NCI-H128 (cell line): ENCODE measurements at regions not wholly inside any gene's neighbourhood (a gene's known extent, or its start where the extent isn't known, plus 50 kb on each side); places are given as distances from the start of the nearest gene placed in this dataset.

Experiments
- DNase-seq: peaks from one replicate; lab custom pipeline; 2025; ENCODE audit not compliant: unreplicated experiment; lab: John Stamatoyannopoulos, UW

GRCh38 chr5:115377468-115378217 lies 81.2 kb upstream of the CCDC112 start:
- DNase-seq, result no peak

- DNase-seq, result no peak
These were observed 79.4 kb upstream of the CCDC112 start for GRCh38 chr5:115375893-115376292.

GRCh38 chr5:115374057-115374775 lies 77.8 kb upstream of the CCDC112 start:
- no peak for DNase-seq

GRCh38 chr5:115372146-115372545 lies 75.7 kb upstream of the CCDC112 start:
- DNase-seq, result no peak

GRCh38 chr5:115369430-115370144 lies 73.1 kb upstream of the CCDC112 start:
- no peak for DNase-seq

- DNase-seq, result no peak
These were observed 69.8 kb upstream of the CCDC112 start for GRCh38 chr5:115366223-115366622.

- no peak for DNase-seq
These were observed 67.4 kb upstream of the CCDC112 start for GRCh38 chr5:115363879-115364278.

- no peak for DNase-seq
These were observed 63.7 kb upstream of the CCDC112 start for GRCh38 chr5:115360046-115360685.

GRCh38 chr5:115355767-115356381 lies 59.4 kb upstream of the CCDC112 start:
- DNase-seq, result no peak

- DNase-seq, result no peak
These were observed 58.6 kb upstream of the CCDC112 start for GRCh38 chr5:115355095-115355494.

GRCh38 chr5:115354246-115354645 lies 57.8 kb upstream of the CCDC112 start:
- no peak for DNase-seq

GRCh38 chr5:115352571-115352970 lies 56.1 kb upstream of the CCDC112 start:
- no peak for DNase-seq

GRCh38 chr5:115351356-115352195 lies 55.1 kb upstream of the CCDC112 start:
- DNase-seq, result no peak

GRCh38 chr5:115350894-115351293 lies 54.4 kb upstream of the CCDC112 start:
- DNase-seq, result no peak

- DNase-seq, result no peak
These were observed 52.8 kb upstream of the CCDC112 start for GRCh38 chr5:115349001-115349817.

- DNase-seq, result no peak
These were observed 51.7 kb upstream of the CCDC112 start for GRCh38 chr5:115348175-115348574.
